HUDEP-2 (cell line): ENCODE measurements at regions not wholly inside any gene's neighbourhood (a gene's known extent, or its start where the extent isn't known, plus 50 kb on each side); places are given as distances from the start of the nearest gene placed in this dataset.

Experiments
- DNase-seq, 76 experiments: peaks; one replicate each; lab custom pipeline; 2025; ENCODE audit not compliant: unreplicated experiment in 76 of 76; lab: John Stamatoyannopoulos, UW

- no peak for DNase-seq
Observed at GRCh38 chr2:103809941-103810441, 1043.9 kb upstream of the POU3F3 start.

GRCh38 chr2:103810875-103811274 is 1043.0 kb upstream of the POU3F3 start:
- DNase-seq: no peak

- no peak for DNase-seq
Observed at GRCh38 chr2:103814016-103814415, 1039.9 kb upstream of the POU3F3 start.

- no peak for DNase-seq
Observed at GRCh38 chr2:103815731-103816130, 1038.2 kb upstream of the POU3F3 start.

GRCh38 chr2:103817746-103818145 is 1036.2 kb upstream of the POU3F3 start:
- DNase-seq: no peak

- no peak for DNase-seq
Observed at GRCh38 chr2:103818176-103818575, 1035.7 kb upstream of the POU3F3 start.

GRCh38 chr2:103819599-103819998 is 1034.3 kb upstream of the POU3F3 start:
- no peak for DNase-seq

GRCh38 chr2:103823847-103824246 is 1030.1 kb upstream of the POU3F3 start:
- DNase-seq: no peak

- DNase-seq: no peak
Observed at GRCh38 chr2:103847276-103847675, 1006.6 kb upstream of the POU3F3 start.

- no peak for DNase-seq
Observed at GRCh38 chr2:103859238-103859637, 994.7 kb upstream of the POU3F3 start.

- DNase-seq: no peak
Observed at GRCh38 chr2:103860016-103860415, 993.9 kb upstream of the POU3F3 start.

GRCh38 chr2:103868396-103868795 is 985.5 kb upstream of the POU3F3 start:
- no peak for DNase-seq

- DNase-seq: no peak
Observed at GRCh38 chr2:103873716-103874351, 980.1 kb upstream of the POU3F3 start.

- DNase-seq: no peak
Observed at GRCh38 chr2:103875131-103875530, 978.8 kb upstream of the POU3F3 start.

GRCh38 chr2:103875531-103875930 is 978.4 kb upstream of the POU3F3 start:
- DNase-seq: no peak

- DNase-seq: no peak
Observed at GRCh38 chr2:103876611-103877010, 977.3 kb upstream of the POU3F3 start.

- DNase-seq: no peak
Observed at GRCh38 chr2:103879101-103879500, 974.8 kb upstream of the POU3F3 start.

- DNase-seq: no peak
Observed at GRCh38 chr2:103880081-103880834, 973.7 kb upstream of the POU3F3 start.

GRCh38 chr2:103887625-103888024 is 966.3 kb upstream of the POU3F3 start:
- DNase-seq: no peak

GRCh38 chr2:103896182-103896581 is 957.7 kb upstream of the POU3F3 start:
- no peak for DNase-seq

GRCh38 chr2:103898561-103898960 is 955.4 kb upstream of the POU3F3 start:
- DNase-seq: no peak

- DNase-seq: no peak
Observed at GRCh38 chr2:103902347-103902746, 951.6 kb upstream of the POU3F3 start.
